Heart left ventricle (tissue), 16 donors: ENCODE measurements at regions not wholly inside any gene's neighbourhood (a gene's known extent, or its start where the extent isn't known, plus 50 kb on each side); places are given as distances from the start of the nearest gene placed in this dataset.

Experiments
- ATAC-seq, 4 donors: fragments of 200-7000 bp; cut with Tn5 transposase; one replicate each; pipeline ENCODE4 v1.9.1; 2020 to 2022; ENCODE audit warnings: moderate library complexity in 4 of 4, mild to moderate bottlenecking in 3 of 4, moderate number of reproducible peaks in 1 of 4
- DNase-seq, 5 donors: peaks; one replicate each; pipeline ENCODE4 v3.0.0-alpha.2; 2020
- H3K27ac ChIP-seq, 12 donors: fragments of 200-600 bp; sonication (generic) in 4 of 12; one replicate each; pipeline versions ENCODE4 v1.5.0 to v1.8.0; 2016 to 2022; ENCODE audit warnings: mild to moderate bottlenecking in 2 of 12
- H3K27me3 ChIP-seq, 9 donors: fragments of 200-600 bp; sonication (generic) in 2 of 9; one replicate each; pipeline versions ENCODE4 v1.5.1 to v1.8.0; 2016 to 2022; ENCODE audit warnings: mild to moderate bottlenecking in 3 of 9
- H3K36me3 ChIP-seq, 9 donors: fragments of 200-600 bp; sonication (generic) in 2 of 9; one replicate each; pipeline versions ENCODE4 v1.5.0 to v1.8.0; 2018 to 2022; ENCODE audit warnings: mild to moderate bottlenecking in 2 of 9
- H3K4me1 ChIP-seq, 12 donors: fragments of 200-600 bp; sonication (generic) in 4 of 12; one replicate each; pipeline versions ENCODE4 v1.5.0 to v1.8.0; 2016 to 2022; ENCODE audit warnings: mild to moderate bottlenecking in 3 of 12
- H3K4me3 ChIP-seq, 12 donors: fragments of 200-600 bp; sonication (generic) in 4 of 12; one replicate each; pipeline versions ENCODE4 v1.5.0 to v1.8.0; 2017 to 2022; ENCODE audit warnings: mild to moderate bottlenecking in 9 of 12, moderate library complexity in 4 of 12
- H3K9me3 ChIP-seq, 12 donors: fragments of 200-600 bp; sonication (generic) in 4 of 12; one replicate each; pipeline versions ENCODE4 v1.5.0 to v1.8.0; 2016 to 2022; ENCODE audit warnings: mild to moderate bottlenecking in 1 of 12
- CTCF ChIP-seq, 12 donors: fragments of 200-600 bp; sonication (generic) in 4 of 12; IDR thresholded peaks; one replicate each; pipeline versions ENCODE4 v1.5.0 to v1.8.0; 2018 to 2022; ENCODE audit warnings: antibody characterized with exemption in 12 of 12, mild to moderate bottlenecking in 5 of 12
- POLR2A ChIP-seq, 2 donors: fragments of 450-650 bp; IDR thresholded peaks; one replicate each; pipeline ENCODE4 v1.6.1; 2017; ENCODE audit warnings: antibody characterized with exemption in 2 of 2, mild to moderate bottlenecking in 2 of 2, moderate library complexity in 2 of 2
- WGBS, 4 donors: extraction: QIAGEN DNeasy Blood & Tissue Kit in 2 of 4; methylation state at CpG; one replicate each; pipeline versions ENCODE4 v1.1.5 to v1.1.7; 2013 to 2018; 5-methylcytosine and 5-hydroxymethylcytosine counted together
- intact Hi-C, 10 donors: fragments of 100-400 bp; cut with DNase I; formaldehyde crosslinking; loops; one replicate each; pipeline versions ENCODE4 v1.11.1 to v1.14.2; 2022
- donor health status: ischemic (EF 13 %, LVEDD 7.1; RV severe dilation, severe dysfunction).
- donor health status: healthy with polysubstance abuse.
- donor health status: DM: no; HTN: yes; CAD: no.
- donor health status: DM: no; HTN: no; CAD: no.
- donor health status: ischemic (EF 25% LVEDD 6.9; RV normal size, moderate dysfunction).
- donor health status: ischemic (EF 25% LVEDD 5.7; RV mildly dilated, moderate dysfunction).
- donor health status: healthy.
- donor health status: DM: yes; HTN: yes; CAD: no.
- donor health status: ischemic (EF 35%, LVEDD 5.7; RV mildly dilated, moderate dysfunction).
- donor health status: nonischemic (EF 11% LVEDD 7.7; RV severe dilation, severe dysfunction).
- donor health status: DM: yes; HTN: yes; CAD: no.
- donor health status: PGD.
- donor health status: ischemic (EF 29% LVEDD 5.4; RV normal size, mild dysfunction).
- donor health status: nonischemic (EF 23%, LVEDD 6.1; RV moderate dilation, normal function).

GRCh38 chr6:81486234-81486633 lies 266.2 kb downstream of the TENT5A start:
- Histone ChIP-seq H3K27ac (no peak overlapping the region), H3K9me3 (no peaks in the 10 kb centered on the region), H3K4me1 (no peaks in the 10 kb centered on the region), H3K36me3 (no peaks in the 10 kb centered on the region), H3K4me3 (no peak overlapping the region), H3K27me3 (no peaks in the 10 kb centered on the region)
- DNase-seq (no peak), ATAC-seq (no peak)
- WGBS, 4 donors: 52 to 65% (median 56%) methylated on average over 1 of the region's 1 CpG
- TF ChIP-seq CTCF (IDR thresholded peaks at IDR 0.05): no peak
- no peak for TF ChIP-seq POLR2A (IDR thresholded peaks at IDR 0.05)
- intact Hi-C loops: no loop called here

- no peak overlapping the region for H3K27ac ChIP-seq
- no peaks in the 10 kb centered on the region for H3K4me1 ChIP-seq
- no peak for ATAC-seq
- no peaks in the 10 kb centered on the region for H3K27me3 ChIP-seq
- no peaks in the 10 kb centered on the region for H3K36me3 ChIP-seq
- TF ChIP-seq CTCF (IDR thresholded peaks at IDR 0.05) (no peak), POLR2A (IDR thresholded peaks at IDR 0.05) (no peak)
- intact Hi-C loops: no loop called here
- no peaks in the 10 kb centered on the region for H3K9me3 ChIP-seq
- no peak for DNase-seq
- H3K4me3 ChIP-seq: no peak overlapping the region
These were observed 267.1 kb downstream of the TENT5A start for GRCh38 chr6:81485395-81485794.

GRCh38 chr6:81484251-81484650 lies 268.2 kb downstream of the TENT5A start:
- no peak for TF ChIP-seq POLR2A (IDR thresholded peaks at IDR 0.05)
- no peak for TF ChIP-seq CTCF (IDR thresholded peaks at IDR 0.05)
- DNase-seq (no peak), ATAC-seq (no peak)
- intact Hi-C loops: no loop called here
- H3K4me3 ChIP-seq: no peak overlapping the region
- H3K9me3 ChIP-seq: no peaks in the 10 kb centered on the region
- H3K27ac ChIP-seq: no peak overlapping the region
- no peaks in the 10 kb centered on the region for H3K36me3 ChIP-seq
- H3K27me3 ChIP-seq: no peaks in the 10 kb centered on the region
- no peaks in the 10 kb centered on the region for H3K4me1 ChIP-seq

- H3K4me1 ChIP-seq: no peaks in the 10 kb centered on the region
- no peak overlapping the region for H3K4me3 ChIP-seq
- ATAC-seq (no peak), DNase-seq (no peak)
- no peak overlapping the region for H3K27ac ChIP-seq
- H3K36me3 ChIP-seq: no peaks in the 10 kb centered on the region
- no peak for TF ChIP-seq POLR2A (IDR thresholded peaks at IDR 0.05)
- TF ChIP-seq CTCF (IDR thresholded peaks at IDR 0.05): no peak
- H3K27me3 ChIP-seq: no peaks in the 10 kb centered on the region
- no peaks in the 10 kb centered on the region for H3K9me3 ChIP-seq
- intact Hi-C loops: no loop called here
These were observed 272.3 kb downstream of the TENT5A start for GRCh38 chr6:81480139-81480538.
